ENCODE measurements at regions not wholly inside any gene's neighbourhood (a gene's known extent, or its start where the extent isn't known, plus 50 kb on each side); places are given as distances from the start of the nearest gene placed in this dataset.

DNA sequence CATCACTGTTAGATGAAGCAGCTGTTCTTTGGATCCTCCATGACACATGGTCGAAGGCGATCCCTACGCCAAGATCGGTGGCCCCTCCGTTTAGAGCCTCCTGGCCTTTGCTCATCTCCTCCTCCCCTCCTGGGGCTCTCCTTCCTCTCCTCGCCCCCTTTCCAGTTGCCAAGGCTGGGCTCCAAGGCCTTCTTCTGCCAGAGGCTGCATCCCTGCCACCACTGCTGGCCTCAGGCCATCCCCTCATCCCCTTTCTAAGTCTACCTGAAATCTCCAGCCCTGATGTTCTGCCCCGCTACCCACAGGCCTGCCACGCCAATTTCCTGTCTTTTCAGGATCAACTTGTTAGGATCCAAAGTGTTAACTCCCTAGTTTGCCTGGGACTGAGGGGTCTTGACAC is 265.1 kb upstream of the ZMIZ1 start:
- Histone ChIP-seq H3K23ac (ENCODE audit: low read depth, low read length, poor library complexity) (no peak overlapping the region), H3K27me3 (ENCODE audit: control insufficient read depth in 3 of 3, insufficient read depth in 3 of 3, low read depth in 1 of 3, low read length in 3 of 3) (peaks cover 0 to 41% (median 0%) of the 10 kb centered on the region in 3 experiments), H3K4ac (ENCODE audit: low read length) (peak overlapping the region; percentile 23), H2AFZ (ENCODE audit: low read length) (no peak overlapping the region), H3K9me3 (replicated peaks in 1 of 2; ENCODE audit: control insufficient read depth in 2 of 2, insufficient read depth in 1 of 2, low read depth in 1 of 2, low read length in 2 of 2) (no peaks in the 10 kb centered on the region), H3K18ac (ENCODE audit: low read length) (peak overlapping the region; percentile 60), H4K91ac (ENCODE audit: low read depth, low read length, poor library complexity) (no peak overlapping the region), H2BK120ac (ENCODE audit: low read depth, low read length) (no peak overlapping the region), H2BK15ac (ENCODE audit: low read length) (no peak overlapping the region), H3K4me3 (ENCODE audit: low read length in 2 of 2) (no peak overlapping the region), H3K4me1 (ENCODE audit: control insufficient read depth in 2 of 2, insufficient read depth in 1 of 2, low read depth in 1 of 2, low read length in 2 of 2) (peaks cover 0 to 3% of the 10 kb centered on the region in 2 donors), H3K79me1 (ENCODE audit: low read depth, low read length) (no peaks in the 10 kb centered on the region), H2AK5ac (ENCODE audit: low read depth, low read length) (peak overlapping the region; percentile 19), H2BK5ac (ENCODE audit: low read length) (no peak overlapping the region), H3K4me2 (ENCODE audit: insufficient read depth, low read length, poor library complexity, severe bottlenecking) (no peak overlapping the region), H3K27ac (replicated peaks; ENCODE audit: low read length) (no peak overlapping the region), H3K36me3 (replicated peaks in 1 of 2; ENCODE audit: control insufficient read depth in 2 of 2, insufficient read depth in 2 of 2, low read length in 2 of 2) (no peaks in the 10 kb centered on the region), H3K14ac (ENCODE audit: low read length) (peak overlapping the region; percentile 14), H4K8ac (ENCODE audit: low read depth, low read length) (no peak overlapping the region), H3K9ac (ENCODE audit: low read depth, low read length, poor library complexity) (no peak overlapping the region), H2BK12ac (ENCODE audit: low read length) (no peak overlapping the region)
- no peak for DNase-seq (ENCODE audit: low spot score)
- WGBS, 2 donors (ENCODE audit: extremely low coverage in 2 of 2, insufficient read length in 2 of 2, insufficient replicate concordance in 1 of 2) = no CpG with 5 or more reads among the region's 8 CpGs

DNA sequence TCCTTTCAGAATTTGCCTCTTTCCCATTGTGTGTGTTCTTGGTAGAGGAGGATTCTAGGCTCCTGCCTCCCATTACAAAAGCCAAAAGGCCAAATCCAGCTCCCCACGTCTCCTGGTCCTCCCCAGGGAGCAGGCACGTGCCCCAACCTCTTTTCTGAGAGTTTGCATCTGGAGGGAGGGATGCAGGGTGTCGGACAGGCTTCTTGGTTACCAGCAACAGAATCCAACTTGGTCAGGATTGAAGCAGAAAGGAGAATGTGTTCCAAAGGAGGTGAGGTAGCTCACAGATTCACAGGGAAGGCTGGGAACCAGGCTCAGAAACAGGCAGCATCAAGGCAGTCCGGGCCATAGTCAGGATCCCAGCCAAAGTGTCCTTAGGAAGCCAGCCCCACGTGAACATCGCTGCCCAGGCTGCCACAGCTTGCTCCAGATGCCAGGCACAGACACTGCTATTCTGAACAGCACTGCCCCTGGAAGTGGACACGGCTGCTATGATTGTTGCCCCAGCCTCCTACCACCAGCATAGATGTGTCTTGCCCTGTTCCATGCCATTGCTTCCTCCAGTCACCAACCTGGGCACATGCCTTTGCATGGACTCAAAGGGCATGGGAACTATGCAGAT is 264.2 kb upstream of the ZMIZ1 start:
- Histone ChIP-seq H3K4me2 (ENCODE audit: insufficient read depth, low read length, poor library complexity, severe bottlenecking) (no peak overlapping the region), H3K36me3 (replicated peaks in 1 of 2; ENCODE audit: control insufficient read depth in 2 of 2, insufficient read depth in 2 of 2, low read length in 2 of 2) (no peaks in the 10 kb centered on the region), H2BK120ac (ENCODE audit: low read depth, low read length) (no peak overlapping the region), H3K4ac (ENCODE audit: low read length) (no peak overlapping the region), H2BK12ac (ENCODE audit: low read length) (peak overlapping the region; percentile 63), H3K27me3 (ENCODE audit: control insufficient read depth in 3 of 3, insufficient read depth in 3 of 3, low read depth in 1 of 3, low read length in 3 of 3) (peaks cover 0 to 33% (median 0%) of the 10 kb centered on the region in 3 experiments), H3K18ac (ENCODE audit: low read length) (peak overlapping the region; percentile 59), H3K27ac (replicated peaks; ENCODE audit: low read length) (no peak overlapping the region), H2BK5ac (ENCODE audit: low read length) (no peak overlapping the region), H2BK15ac (ENCODE audit: low read length) (peak overlapping the region; percentile 50), H2AK5ac (ENCODE audit: low read depth, low read length) (peak overlapping the region; percentile 54), H3K9ac (ENCODE audit: low read depth, low read length, poor library complexity) (no peak overlapping the region), H3K9me3 (replicated peaks in 1 of 2; ENCODE audit: control insufficient read depth in 2 of 2, insufficient read depth in 1 of 2, low read depth in 1 of 2, low read length in 2 of 2) (no peaks in the 10 kb centered on the region), H2AFZ (ENCODE audit: low read length) (no peak overlapping the region), H3K14ac (ENCODE audit: low read length) (peak overlapping the region; percentile 40), H3K4me3 (ENCODE audit: low read length in 2 of 2) (no peak overlapping the region), H4K91ac (ENCODE audit: low read depth, low read length, poor library complexity) (no peak overlapping the region), H4K8ac (ENCODE audit: low read depth, low read length) (no peak overlapping the region), H3K23ac (ENCODE audit: low read depth, low read length, poor library complexity) (peak overlapping the region; percentile 60), H3K4me1 (ENCODE audit: control insufficient read depth in 2 of 2, insufficient read depth in 1 of 2, low read depth in 1 of 2, low read length in 2 of 2) (peaks cover 0 to 3% of the 10 kb centered on the region in 2 donors), H3K79me1 (ENCODE audit: low read depth, low read length) (no peaks in the 10 kb centered on the region)
- WGBS, 2 donors (ENCODE audit: extremely low coverage in 2 of 2, insufficient read length in 2 of 2, insufficient replicate concordance in 1 of 2) = no CpG with 5 or more reads among the region's 7 CpGs
- DNase-seq (ENCODE audit: low spot score) = no peak

DNA sequence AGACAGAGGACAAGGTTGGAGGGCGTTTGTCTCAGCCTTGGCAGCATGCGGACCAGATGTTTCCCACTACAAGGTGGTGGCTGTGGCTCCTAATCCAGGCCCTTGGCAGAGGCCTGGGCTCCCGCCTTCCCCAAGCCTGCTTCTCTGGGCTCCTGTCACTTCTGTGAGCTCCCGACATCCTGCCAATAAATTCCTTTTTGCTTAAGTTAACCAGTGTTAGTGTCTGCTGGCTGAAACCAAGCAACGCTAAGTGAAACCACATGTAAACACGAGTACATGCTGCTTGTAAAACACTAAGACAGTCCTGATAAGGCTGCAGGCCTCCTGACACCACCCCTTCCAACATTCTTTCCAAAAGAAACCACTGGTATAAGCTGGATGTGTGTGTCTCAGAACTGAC is 263.6 kb upstream of the ZMIZ1 start:
- no peak overlapping the region for H3K27ac ChIP-seq (replicated peaks; ENCODE audit: low read length)
- H3K27me3 ChIP-seq (ENCODE audit: control insufficient read depth in 3 of 3, insufficient read depth in 3 of 3, low read depth in 1 of 3, low read length in 3 of 3) = peaks cover 0 to 27% (median 0%) of the 10 kb centered on the region in 3 experiments
- DNase-seq (ENCODE audit: low spot score) = no peak

DNA sequence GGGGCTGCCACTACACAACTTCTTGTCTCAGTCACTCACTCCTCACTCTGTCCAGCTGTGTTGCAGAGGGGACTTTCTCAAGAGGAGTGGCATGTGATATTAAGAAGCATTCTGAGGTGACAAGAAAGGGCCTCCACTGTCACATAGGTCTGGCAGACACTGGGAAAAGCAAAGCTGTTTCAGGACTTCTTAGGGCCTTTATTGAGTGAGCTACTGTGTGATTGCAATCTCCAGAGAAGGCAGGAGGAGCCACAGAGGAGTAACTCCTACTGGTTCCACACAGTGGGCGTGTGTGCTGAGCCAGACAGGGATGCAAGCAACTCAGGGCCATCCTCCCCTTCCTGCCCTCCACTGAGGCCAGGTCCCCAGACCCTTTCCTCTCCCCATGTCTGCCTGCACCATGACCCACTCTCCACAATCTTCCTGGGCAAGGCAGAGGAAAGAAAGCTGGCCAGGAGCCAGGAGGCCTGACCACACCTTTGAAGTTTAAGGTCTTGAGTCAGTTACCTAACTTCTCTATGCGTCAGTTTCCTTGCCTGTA is 262.0 kb upstream of the ZMIZ1 start:
- no peak overlapping the region for H2BK120ac ChIP-seq (ENCODE audit: low read depth, low read length)
- no peak overlapping the region for H2BK5ac ChIP-seq (ENCODE audit: low read length)
- no peak overlapping the region for H2AK5ac ChIP-seq (ENCODE audit: low read depth, low read length)
- H3K4me3 ChIP-seq (ENCODE audit: low read length in 2 of 2) = no peak overlapping the region
- no peak overlapping the region for H4K91ac ChIP-seq (ENCODE audit: low read depth, low read length, poor library complexity)
- H3K14ac ChIP-seq (ENCODE audit: low read length) = no peak overlapping the region
- peaks cover 0 to 20% (median 0%) of the 10 kb centered on the region in 3 experiments for H3K27me3 ChIP-seq (ENCODE audit: control insufficient read depth in 3 of 3, insufficient read depth in 3 of 3, low read depth in 1 of 3, low read length in 3 of 3)
- no peaks in the 10 kb centered on the region for H3K9me3 ChIP-seq (replicated peaks in 1 of 2; ENCODE audit: control insufficient read depth in 2 of 2, insufficient read depth in 1 of 2, low read depth in 1 of 2, low read length in 2 of 2)
- H3K36me3 ChIP-seq (replicated peaks in 1 of 2; ENCODE audit: control insufficient read depth in 2 of 2, insufficient read depth in 2 of 2, low read length in 2 of 2) = no peaks in the 10 kb centered on the region
- H4K8ac ChIP-seq (ENCODE audit: low read depth, low read length) = no peak overlapping the region
- H3K9ac ChIP-seq (ENCODE audit: low read depth, low read length, poor library complexity) = no peak overlapping the region
- no peak for DNase-seq (ENCODE audit: low spot score)
- peaks cover 0 to 3% of the 10 kb centered on the region in 2 donors for H3K4me1 ChIP-seq (ENCODE audit: control insufficient read depth in 2 of 2, insufficient read depth in 1 of 2, low read depth in 1 of 2, low read length in 2 of 2)
- H3K4me2 ChIP-seq (ENCODE audit: insufficient read depth, low read length, poor library complexity, severe bottlenecking) = no peak overlapping the region
- no peak overlapping the region for H2BK15ac ChIP-seq (ENCODE audit: low read length)
- no peak overlapping the region for H2AFZ ChIP-seq (ENCODE audit: low read length)
- no peak overlapping the region for H3K18ac ChIP-seq (ENCODE audit: low read length)
- H2BK12ac ChIP-seq (ENCODE audit: low read length) = no peak overlapping the region
- H3K4ac ChIP-seq (ENCODE audit: low read length) = no peak overlapping the region
- H3K27ac ChIP-seq (replicated peaks; ENCODE audit: low read length) = no peak overlapping the region
- WGBS, 2 donors (ENCODE audit: extremely low coverage in 2 of 2, insufficient read length in 2 of 2, insufficient replicate concordance in 1 of 2) = no CpG with 5 or more reads among the region's 2 CpGs
- H3K23ac ChIP-seq (ENCODE audit: low read depth, low read length, poor library complexity) = no peak overlapping the region
- H3K79me1 ChIP-seq (ENCODE audit: low read depth, low read length) = no peaks in the 10 kb centered on the region

More for the DNA sequence above, 263.6 kb upstream of the ZMIZ1 start:
- no CpG with 5 or more reads among the region's 6 CpGs for WGBS, 2 donors (ENCODE audit: extremely low coverage in 2 of 2, insufficient read length in 2 of 2, insufficient replicate concordance in 1 of 2)
- Histone ChIP-seq H3K23ac (ENCODE audit: low read depth, low read length, poor library complexity) (no peak overlapping the region), H3K18ac (ENCODE audit: low read length) (no peak overlapping the region), H4K91ac (ENCODE audit: low read depth, low read length, poor library complexity) (no peak overlapping the region), H3K4me2 (ENCODE audit: insufficient read depth, low read length, poor library complexity, severe bottlenecking) (no peak overlapping the region), H2AK5ac (ENCODE audit: low read depth, low read length) (peak overlapping the region; percentile 54), H2AFZ (ENCODE audit: low read length) (no peak overlapping the region), H3K4ac (ENCODE audit: low read length) (no peak overlapping the region), H3K9ac (ENCODE audit: low read depth, low read length, poor library complexity) (no peak overlapping the region), H3K4me1 (ENCODE audit: control insufficient read depth in 2 of 2, insufficient read depth in 1 of 2, low read depth in 1 of 2, low read length in 2 of 2) (peaks cover 0 to 3% of the 10 kb centered on the region in 2 donors), H3K79me1 (ENCODE audit: low read depth, low read length) (no peaks in the 10 kb centered on the region), H2BK15ac (ENCODE audit: low read length) (peak overlapping the region; percentile 50), H3K36me3 (replicated peaks in 1 of 2; ENCODE audit: control insufficient read depth in 2 of 2, insufficient read depth in 2 of 2, low read length in 2 of 2) (no peaks in the 10 kb centered on the region), H2BK12ac (ENCODE audit: low read length) (no peak overlapping the region), H3K14ac (ENCODE audit: low read length) (no peak overlapping the region), H3K4me3 (ENCODE audit: low read length in 2 of 2) (no peak overlapping the region), H2BK120ac (ENCODE audit: low read depth, low read length) (no peak overlapping the region), H3K9me3 (replicated peaks in 1 of 2; ENCODE audit: control insufficient read depth in 2 of 2, insufficient read depth in 1 of 2, low read depth in 1 of 2, low read length in 2 of 2) (no peaks in the 10 kb centered on the region), H4K8ac (ENCODE audit: low read depth, low read length) (no peak overlapping the region), H2BK5ac (ENCODE audit: low read length) (no peak overlapping the region)

Data from neuronal stem cell (in vitro differentiated cells).